HG02798 (cell line): ENCODE measurements at regions not wholly inside any gene's neighbourhood (a gene's known extent, or its start where the extent isn't known, plus 50 kb on each side); places are given as distances from the start of the nearest gene placed in this dataset.

Source experiments
- ATAC-seq: cut with Tn5 transposase; IDR thresholded peaks from one replicate; pipeline ENCODE4 v1.9.1; 2021; ENCODE audit warnings: mild to moderate bottlenecking; ENCODE audit not compliant: unreplicated experiment, poor library complexity

- no peak for ATAC-seq
Measured at GRCh38 chr10:131799429-131799828, 101.4 kb upstream of the PPP2R2D start.

GRCh38 chr10:131802156-131802915 lies 98.5 kb upstream of the PPP2R2D start:
- no peak for ATAC-seq

DNA sequence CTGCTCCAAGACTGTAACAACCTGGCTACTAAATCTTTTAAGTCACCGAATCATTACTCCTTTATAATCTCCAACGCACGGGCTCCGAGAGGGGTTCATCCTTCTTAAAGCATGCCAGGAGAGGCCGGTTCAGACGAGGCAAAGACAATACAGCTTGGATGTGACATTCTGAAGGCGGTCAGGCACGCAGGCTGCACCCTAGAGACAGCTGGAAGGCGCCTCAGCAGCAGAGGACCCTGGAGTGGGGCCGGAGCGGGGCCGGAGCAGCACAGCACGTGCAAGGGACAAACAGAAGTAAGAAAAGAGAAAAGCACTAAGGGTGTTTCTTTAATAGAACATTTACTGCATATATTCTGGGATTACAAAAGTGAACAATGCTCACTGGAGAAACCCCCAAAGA lies 97.8 kb upstream of the PPP2R2D start:
- ATAC-seq, result no peak

GRCh38 chr10:131803860-131804425 lies 96.9 kb upstream of the PPP2R2D start:
- no peak for ATAC-seq

DNA sequence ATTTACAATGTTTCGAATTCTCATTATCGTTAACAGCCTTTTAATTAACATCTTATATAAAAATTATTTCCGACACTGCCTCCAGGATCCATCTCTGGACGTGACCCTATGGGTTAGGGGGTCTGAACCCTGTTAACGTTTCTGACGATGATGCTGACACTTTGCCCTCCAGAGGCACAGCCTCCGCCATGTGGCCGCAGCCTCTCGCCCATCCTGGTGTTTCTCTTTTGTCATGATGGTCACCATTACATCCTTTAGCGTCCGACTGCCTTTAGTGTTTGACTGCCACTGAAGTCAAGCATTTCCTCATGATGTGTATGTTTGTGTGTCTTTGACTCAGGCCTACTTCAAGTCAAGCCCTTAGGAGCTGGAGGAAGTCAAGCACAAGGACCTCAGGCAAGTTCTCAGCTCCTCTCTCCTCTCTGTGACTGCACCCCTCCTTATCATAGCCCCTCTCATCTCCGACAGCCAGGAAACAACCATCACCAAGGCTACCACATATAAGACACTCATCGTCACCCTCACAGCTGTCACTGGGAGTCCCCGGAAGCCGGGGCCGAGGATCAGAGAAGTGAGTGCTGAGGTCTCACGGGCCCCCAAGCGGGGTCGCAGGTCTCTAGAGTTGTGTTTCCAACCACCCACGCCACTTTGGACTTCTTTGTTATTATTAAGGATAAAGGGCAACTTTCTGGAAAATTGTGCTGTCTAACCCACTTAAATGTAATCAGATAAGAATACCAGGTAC lies 96.1 kb upstream of the PPP2R2D start:
- ATAC-seq, result no peak

DNA sequence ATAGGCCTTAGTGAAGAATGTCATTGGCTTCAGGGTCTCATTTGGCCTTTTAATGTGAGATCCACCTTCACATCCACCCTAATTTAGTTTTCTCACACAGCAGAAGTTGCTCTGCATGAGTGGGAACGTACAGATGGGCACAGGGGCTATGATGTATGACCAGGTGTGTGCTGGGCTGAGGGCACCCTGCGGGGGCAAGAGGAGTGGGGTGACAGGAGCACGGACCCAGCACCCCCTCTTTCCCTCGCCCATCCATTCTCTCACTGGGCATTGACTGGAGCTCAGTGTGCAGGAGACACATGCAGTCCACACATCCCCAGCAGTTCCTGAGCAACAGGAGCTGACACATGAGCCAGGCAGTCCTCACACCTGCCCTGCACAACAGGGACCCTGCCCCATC lies 95.1 kb upstream of the PPP2R2D start:
- ATAC-seq, result no peak

DNA sequence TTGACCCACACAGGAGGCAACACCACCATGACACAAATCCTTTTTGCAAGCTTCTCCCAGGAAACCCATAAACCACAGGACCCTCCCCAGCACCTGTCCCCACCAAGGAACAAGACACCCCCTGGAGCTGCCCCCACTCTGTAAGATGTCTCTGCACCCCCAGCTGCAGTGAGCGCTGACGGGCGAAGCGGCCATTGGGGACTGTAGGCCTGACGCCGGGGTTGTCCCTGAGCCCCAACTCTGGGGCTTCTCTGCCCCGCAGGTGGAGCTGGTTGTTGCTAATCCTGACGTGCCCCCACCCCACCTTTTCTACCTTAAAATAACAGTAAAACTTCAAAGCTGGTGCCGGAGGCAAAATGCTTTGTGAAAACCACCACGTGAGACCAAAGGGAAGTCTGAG lies 94.7 kb upstream of the PPP2R2D start:
- no peak for ATAC-seq

DNA sequence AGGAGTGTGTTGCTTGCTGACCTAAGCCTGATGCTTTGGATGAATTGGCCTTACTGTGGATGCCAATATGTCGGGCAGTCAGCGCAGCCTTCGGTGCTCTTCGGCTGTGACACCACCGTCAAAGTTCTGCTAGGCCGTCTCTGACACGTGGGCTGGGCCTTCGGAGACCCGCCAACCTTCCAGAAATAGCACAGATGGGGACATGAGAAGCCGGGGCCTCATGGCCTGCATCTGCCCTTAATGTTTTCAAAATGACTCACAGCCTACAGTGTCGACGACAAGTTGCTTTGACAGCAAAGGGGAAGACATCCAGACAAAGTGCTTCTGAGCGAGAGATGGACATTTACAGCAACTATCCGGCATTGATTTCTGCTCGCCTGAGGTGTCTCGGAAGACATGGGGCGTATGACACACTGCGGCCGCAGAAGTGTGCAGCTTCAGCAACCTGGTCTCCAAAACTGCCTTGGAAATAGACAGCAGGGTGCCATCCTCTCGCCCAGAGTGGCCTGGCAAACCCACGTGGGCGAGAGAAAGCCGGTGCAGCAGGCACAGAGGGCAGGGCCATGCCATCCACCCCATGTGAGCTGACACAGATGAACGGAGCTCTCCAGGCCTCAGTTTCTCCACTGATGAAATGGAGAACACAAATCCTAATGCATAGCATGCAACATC lies 94.0 kb upstream of the PPP2R2D start:
- ATAC-seq, result no peak

DNA sequence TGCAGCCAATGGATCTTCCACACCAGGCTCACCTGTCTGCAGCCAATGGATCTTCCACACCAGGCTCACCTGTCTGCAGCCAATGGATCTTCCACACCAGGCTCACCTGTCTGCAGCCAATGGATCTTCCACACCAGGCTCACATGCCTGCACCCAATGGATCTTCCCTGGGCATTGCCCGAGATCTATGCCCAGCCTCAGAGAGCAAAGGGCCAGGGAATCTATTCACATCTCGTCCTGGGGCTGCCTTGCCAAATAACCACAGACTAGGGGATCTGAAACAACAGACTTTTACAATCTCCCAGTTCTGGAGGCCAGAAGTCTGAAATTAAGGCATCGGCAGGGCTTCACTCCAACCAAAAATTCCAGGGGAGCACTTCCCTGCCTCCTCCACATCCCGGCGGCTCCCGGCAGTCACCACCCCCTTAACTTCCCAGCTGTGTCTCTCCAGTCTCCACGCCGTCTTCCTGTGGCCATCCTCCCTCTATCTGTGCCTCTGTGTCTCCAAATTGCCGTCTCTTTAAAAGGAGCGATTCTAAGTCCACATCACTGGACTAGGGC lies 92.4 kb upstream of the PPP2R2D start:
- ATAC-seq, result no peak

GRCh38 chr10:131810036-131810804 lies 90.6 kb upstream of the PPP2R2D start:
- ATAC-seq, result no peak

DNA sequence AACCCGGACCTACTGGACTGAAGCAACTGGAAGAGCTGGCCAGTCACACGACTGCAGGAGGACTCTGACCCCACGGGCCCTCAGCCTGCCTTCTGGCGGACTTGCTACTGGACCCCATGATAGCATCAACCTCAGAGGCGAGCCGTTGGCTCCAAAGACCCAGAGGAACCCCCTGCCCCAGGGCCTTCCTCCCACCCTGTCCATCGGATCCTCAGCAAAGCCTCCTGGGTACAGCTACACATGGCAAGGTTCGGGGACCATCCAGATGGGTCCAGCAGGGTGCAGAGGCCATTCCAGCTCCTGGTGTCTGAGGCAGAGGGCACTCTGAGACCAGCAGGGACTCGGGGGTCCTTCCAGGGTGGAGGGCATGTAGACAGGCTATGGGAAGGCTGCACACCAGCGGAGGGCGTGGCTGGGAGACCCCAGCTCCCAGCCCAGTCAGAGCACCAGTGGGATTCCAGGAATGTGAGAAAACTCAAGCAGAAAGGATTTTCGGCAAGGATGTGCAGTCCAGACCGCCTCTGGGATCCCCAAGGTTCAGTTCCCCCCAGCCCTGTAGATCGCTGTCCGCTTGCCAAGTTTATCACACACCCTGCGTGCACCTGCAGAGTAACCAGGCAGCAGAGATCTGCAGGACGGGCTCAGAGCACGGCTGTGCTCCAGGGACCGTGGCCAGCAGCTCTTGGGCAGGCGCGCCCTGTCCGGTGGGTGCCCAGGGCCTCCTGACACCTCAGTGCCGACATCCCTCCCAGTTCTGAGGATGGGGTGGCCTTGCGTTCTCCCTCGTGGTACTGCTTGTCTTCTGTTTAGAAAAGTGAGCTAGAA lies 89.8 kb upstream of the PPP2R2D start:
- no peak for ATAC-seq

DNA sequence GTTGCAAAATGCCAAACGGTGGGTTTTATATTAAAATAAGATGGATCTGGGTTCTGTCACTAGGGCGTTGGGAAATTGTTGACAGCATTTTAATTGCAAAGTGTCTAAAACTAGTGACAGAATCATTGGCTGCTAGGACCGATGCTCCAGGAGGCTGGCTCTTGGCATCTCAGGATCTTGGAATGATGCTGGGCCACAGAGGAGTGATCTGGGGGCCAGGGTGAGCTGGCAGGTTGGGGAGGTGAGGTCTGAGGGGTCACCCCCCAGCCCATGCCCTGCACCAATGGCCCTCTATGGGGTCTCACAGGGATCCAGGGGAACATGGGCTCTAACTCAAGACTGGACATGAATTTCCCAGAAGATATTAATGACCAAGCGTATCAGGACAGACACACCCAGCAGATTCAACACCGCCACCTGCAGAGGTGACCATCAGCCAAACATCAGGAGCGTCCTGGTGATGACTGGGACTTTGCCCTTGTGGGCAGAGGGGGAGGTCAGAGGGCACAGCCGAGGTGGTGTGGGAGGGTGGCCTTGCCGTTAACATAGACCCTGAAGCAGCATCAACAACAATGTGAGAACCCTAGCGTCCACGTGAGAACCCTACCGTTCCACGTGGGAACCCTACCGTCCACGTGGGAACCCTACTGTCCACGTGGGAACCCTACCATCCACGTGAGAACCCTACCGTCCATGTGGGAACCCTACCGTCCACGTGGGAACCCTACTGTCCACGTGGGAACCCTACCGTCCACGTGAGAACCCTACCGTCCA lies 89.0 kb upstream of the PPP2R2D start:
- no peak for ATAC-seq

- no peak for ATAC-seq
Measured at GRCh38 chr10:131812736-131813604, 87.8 kb upstream of the PPP2R2D start.

GRCh38 chr10:131814567-131815265 lies 86.1 kb upstream of the PPP2R2D start:
- no peak for ATAC-seq

DNA sequence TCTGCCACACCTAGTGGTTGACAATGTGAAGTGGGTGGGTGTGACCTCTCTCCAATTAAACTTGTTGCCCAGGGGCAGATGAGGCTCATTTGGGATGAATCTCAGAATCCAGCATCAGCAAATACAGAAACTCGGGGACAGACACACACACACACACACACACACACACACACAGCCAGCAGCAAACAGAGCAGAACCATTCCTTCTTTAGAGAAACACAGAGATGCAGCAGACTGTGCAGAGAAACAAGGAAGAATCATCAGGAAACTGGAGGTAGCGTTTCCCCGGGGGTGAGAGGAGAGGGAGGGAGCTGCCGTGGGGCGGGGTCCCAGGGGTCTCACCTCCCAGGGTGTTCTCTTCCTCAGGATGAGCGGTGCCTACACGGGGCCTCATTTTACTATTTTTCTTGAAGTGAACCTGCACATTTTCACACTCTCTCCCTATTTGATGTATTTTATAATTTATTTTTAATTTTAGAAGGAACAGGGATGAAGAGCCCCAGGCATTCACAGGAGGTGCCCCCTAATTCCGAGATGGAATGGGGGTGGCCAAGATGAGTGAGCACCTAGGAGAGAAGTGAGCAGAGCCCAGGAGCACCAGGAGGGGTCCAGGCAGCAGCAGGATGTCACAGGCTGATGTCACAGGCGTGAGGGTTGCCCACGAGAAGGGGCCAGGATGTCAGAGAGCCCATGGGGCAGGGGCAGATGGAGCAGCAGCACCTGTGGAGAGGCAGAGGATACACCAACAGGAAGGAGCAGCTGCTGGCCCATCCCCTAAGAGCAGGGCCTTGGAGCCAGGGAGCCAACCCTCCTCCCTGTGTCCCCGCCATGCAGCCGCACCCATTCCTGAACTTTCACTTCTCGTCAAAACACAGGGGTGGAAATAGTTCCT lies 85.3 kb upstream of the PPP2R2D start:
- no peak for ATAC-seq
